ENCODE measurements at regions not wholly inside any gene's neighbourhood (a gene's known extent, or its start where the extent isn't known, plus 50 kb on each side); places are given as distances from the start of the nearest gene placed in this dataset.

GRCh38 chr14:29311983-29312382 is 545.4 kb downstream of the FOXG1 start:
- no peak overlapping the region for H2BK5ac ChIP-seq (ENCODE audit: insufficient read length, low read length)
- H3K9me3 ChIP-seq (ENCODE audit: control insufficient read depth, low read depth, low read length) = no peaks in the 10 kb centered on the region
- no peak overlapping the region for H3K18ac ChIP-seq (ENCODE audit: insufficient read length, low read depth, low read length)
- TF ChIP-seq CTCF (conservative IDR thresholded peaks at IDR 0.05) = no peak
- no peak overlapping the region for H3K14ac ChIP-seq (ENCODE audit: insufficient read depth, low read length)
- H3K4me1 ChIP-seq (ENCODE audit: insufficient read depth, low read length) = no peaks in the 10 kb centered on the region
- no peak overlapping the region for H4K8ac ChIP-seq (replicated peaks; ENCODE audit: insufficient read length, low read depth, low read length)
- H2BK12ac ChIP-seq (ENCODE audit: insufficient read length, low read depth, low read length) = no peak overlapping the region
- no peak overlapping the region for H3K23ac ChIP-seq (ENCODE audit: insufficient read length, low read depth, low read length)
- Mint-ChIP-seq H3K9me3 (peaks cover 0 to 7% of the 10 kb centered on the region in 2 experiments; a peak in 3 of 5 replicates), H3K36me3 (ENCODE audit: insufficient read depth in 1 of 3, low read depth in 3 of 3) (peaks cover 0 to 17% (median 0%) of the 10 kb centered on the region in 3 experiments; a peak in 2 of 7 replicates), H3K27me3 (ENCODE audit: low read depth) (no peaks in the 10 kb centered on the region), H3K4me1 (no peaks in the 10 kb centered on the region), H3K4me3 (no peak overlapping the region), H3K27ac (no peak overlapping the region)
- H3K9ac ChIP-seq (ENCODE audit: extremely low read depth, insufficient read length, low read length) = no peak overlapping the region
- no peak overlapping the region for H2AK5ac ChIP-seq (ENCODE audit: insufficient read length, low read length)
- no peak overlapping the region for H3K4ac ChIP-seq (ENCODE audit: low read depth, low read length)
- no peaks in the 10 kb centered on the region for H3K79me1 ChIP-seq (ENCODE audit: insufficient read depth, low read depth, low read length, poor library complexity, severe bottlenecking)
- no peaks in the 10 kb centered on the region for H3K23me2 ChIP-seq (ENCODE audit: insufficient read length, low read depth, low read length, poor library complexity, severe bottlenecking)
- H2BK20ac ChIP-seq (ENCODE audit: low read depth, low read length, poor library complexity, severe bottlenecking) = no peak overlapping the region
- no peaks in the 10 kb centered on the region for H3K27me3 ChIP-seq (ENCODE audit: insufficient read depth, low read length)
- no peaks in the 10 kb centered on the region for H3K79me2 ChIP-seq (ENCODE audit: insufficient read depth, low read length)
- H4K20me1 ChIP-seq (ENCODE audit: control insufficient read depth, insufficient read depth, insufficient read length) = no peaks in the 10 kb centered on the region
- no peak overlapping the region for H3K27ac ChIP-seq (ENCODE audit: insufficient read length, low read depth, low read length)
- no peak overlapping the region for H2AFZ ChIP-seq (ENCODE audit: low read length)
- no peak overlapping the region for H2BK15ac ChIP-seq (ENCODE audit: low read depth, low read length)
- no peak overlapping the region for H2BK120ac ChIP-seq (ENCODE audit: low read depth, low read length, poor library complexity, severe bottlenecking)
- H3K4me2 ChIP-seq (ENCODE audit: insufficient read depth, insufficient read length, low read length) = no peak overlapping the region
- H3K56ac ChIP-seq (ENCODE audit: insufficient read length, low read depth, low read length) = no peak overlapping the region
- no CpG with 5 or more reads among the region's 2 CpGs for WGBS (ENCODE audit: extremely low coverage, insufficient read length, low lambda C conversion rate)
- H4K5ac ChIP-seq (ENCODE audit: insufficient read length, low read depth, low read length) = no peak overlapping the region
- H3T11ph ChIP-seq (ENCODE audit: low read length) = no peak overlapping the region
- no peak overlapping the region for H4K91ac ChIP-seq (ENCODE audit: insufficient read length, low read depth, low read length)
- DNase-seq = no peak

Measured in H9 (cell line).